ENCODE measurements at regions not wholly inside any gene's neighbourhood (a gene's known extent, or its start where the extent isn't known, plus 50 kb on each side); places are given as distances from the start of the nearest gene placed in this dataset.

DNA sequence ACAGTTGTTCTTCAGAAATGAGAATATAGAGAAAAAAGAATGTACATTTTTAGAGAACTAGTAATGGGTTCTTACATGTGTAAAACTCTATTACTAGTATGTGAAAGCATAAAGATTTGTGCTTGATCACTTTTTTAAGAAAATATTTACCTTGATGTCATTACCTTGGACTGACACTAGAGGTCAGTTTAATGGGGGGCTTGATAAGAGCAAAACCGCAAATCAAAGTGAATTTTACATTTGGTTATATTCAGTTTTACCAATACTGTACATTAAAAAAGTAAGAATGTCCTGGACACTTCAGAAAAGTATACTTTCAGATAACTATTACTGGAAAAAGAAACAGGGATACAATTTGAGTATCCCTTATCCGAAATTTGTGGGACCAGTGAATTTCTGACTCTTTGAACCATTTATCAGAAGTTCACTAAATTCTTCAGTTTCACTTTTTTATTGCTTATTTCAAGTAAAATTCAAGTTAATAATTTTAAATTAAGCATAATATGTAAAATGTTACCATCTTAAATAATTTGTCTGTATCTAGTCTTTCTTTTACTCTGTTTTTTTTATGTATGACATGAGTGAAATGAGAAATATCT lies 1149.5 kb downstream of the DSC3 start:
- TF ChIP-seq, protein P1, sequence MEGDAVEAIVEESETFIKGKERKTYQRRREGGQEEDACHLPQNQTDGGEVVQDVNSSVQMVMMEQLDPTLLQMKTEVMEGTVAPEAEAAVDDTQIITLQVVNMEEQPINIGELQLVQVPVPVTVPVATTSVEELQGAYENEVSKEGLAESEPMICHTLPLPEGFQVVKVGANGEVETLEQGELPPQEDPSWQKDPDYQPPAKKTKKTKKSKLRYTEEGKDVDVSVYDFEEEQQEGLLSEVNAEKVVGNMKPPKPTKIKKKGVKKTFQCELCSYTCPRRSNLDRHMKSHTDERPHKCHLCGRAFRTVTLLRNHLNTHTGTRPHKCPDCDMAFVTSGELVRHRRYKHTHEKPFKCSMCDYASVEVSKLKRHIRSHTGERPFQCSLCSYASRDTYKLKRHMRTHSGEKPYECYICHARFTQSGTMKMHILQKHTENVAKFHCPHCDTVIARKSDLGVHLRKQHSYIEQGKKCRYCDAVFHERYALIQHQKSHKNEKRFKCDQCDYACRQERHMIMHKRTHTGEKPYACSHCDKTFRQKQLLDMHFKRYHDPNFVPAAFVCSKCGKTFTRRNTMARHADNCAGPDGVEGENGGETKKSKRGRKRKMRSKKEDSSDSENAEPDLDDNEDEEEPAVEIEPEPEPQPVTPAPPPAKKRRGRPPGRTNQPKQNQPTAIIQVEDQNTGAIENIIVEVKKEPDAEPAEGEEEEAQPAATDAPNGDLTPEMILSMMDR (IDR thresholded peaks at IDR 0.05), result peak in 4 of 6 experiments; percentile 23 to 68 (median 58)
- TF ChIP-seq POLR2A (IDR thresholded peaks at IDR 0.05), result no peak
